ENCODE measurements at regions not wholly inside any gene's neighbourhood (a gene's known extent, or its start where the extent isn't known, plus 50 kb on each side); places are given as distances from the start of the nearest gene placed in this dataset.

- no peak overlapping the region for H3K4me3 ChIP-seq
- WGBS, 2 donors, result 57 to 64% methylated on average over 5 of the region's 5 CpGs
- ATAC-seq (no peak), DNase-seq (no peak)
- no peaks in the 10 kb centered on the region for H3K4me1 ChIP-seq
- no peaks in the 10 kb centered on the region for H3K27me3 ChIP-seq
- no peaks in the 10 kb centered on the region for H3K9me3 ChIP-seq
- TF ChIP-seq CTCF (IDR thresholded peaks at IDR 0.05) (no peak), POLR2A (IDR thresholded peaks at IDR 0.05) (no peak)
- no peaks in the 10 kb centered on the region for H3K36me3 ChIP-seq (replicated peaks in 1 of 2; ENCODE audit: insufficient read depth in 1 of 2, low read depth in 2 of 2)
- no peak overlapping the region for H3K27ac ChIP-seq
- intact Hi-C loops (cut with DNase I), result no loop called here
These were observed 221.0 kb downstream of the EFNB2 start for GRCh38 chr13:106314417-106314816.

- DNase-seq (no peak), ATAC-seq (no peak)
- Histone ChIP-seq H3K4me1 (no peaks in the 10 kb centered on the region), H3K27ac (no peak overlapping the region), H3K4me3 (no peak overlapping the region), H3K9me3 (no peaks in the 10 kb centered on the region), H3K27me3 (no peaks in the 10 kb centered on the region), H3K36me3 (replicated peaks in 1 of 2; ENCODE audit: insufficient read depth in 1 of 2, low read depth in 2 of 2) (no peaks in the 10 kb centered on the region)
- no peak for TF ChIP-seq POLR2A (IDR thresholded peaks at IDR 0.05)
- no peak for TF ChIP-seq CTCF (IDR thresholded peaks at IDR 0.05)
- intact Hi-C loops (cut with DNase I), result no loop called here
- WGBS, 2 donors, result 55 to 58% methylated on average over 9 of the region's 9 CpGs
These were observed 224.5 kb downstream of the EFNB2 start for GRCh38 chr13:106311004-106311403.

- Histone ChIP-seq H3K27ac (no peak overlapping the region), H3K9me3 (no peaks in the 10 kb centered on the region), H3K27me3 (no peaks in the 10 kb centered on the region), H3K4me1 (no peaks in the 10 kb centered on the region), H3K4me3 (no peak overlapping the region), H3K36me3 (replicated peaks in 1 of 2; ENCODE audit: insufficient read depth in 1 of 2, low read depth in 2 of 2) (no peaks in the 10 kb centered on the region)
- no peak for DNase-seq
- intact Hi-C loops (cut with DNase I), result no loop called here
- TF ChIP-seq CTCF (IDR thresholded peaks at IDR 0.05) (no peak), POLR2A (IDR thresholded peaks at IDR 0.05) (no peak)
- ATAC-seq, result no peak
- 73 to 86% methylated on average over 1 of the region's 1 CpG for WGBS, 2 donors
These were observed 225.1 kb downstream of the EFNB2 start for GRCh38 chr13:106310291-106310865.

GRCh38 chr13:106306748-106307277 is 228.6 kb downstream of the EFNB2 start:
- Histone ChIP-seq H3K4me1 (no peaks in the 10 kb centered on the region), H3K36me3 (replicated peaks in 1 of 2; ENCODE audit: insufficient read depth in 1 of 2, low read depth in 2 of 2) (no peaks in the 10 kb centered on the region), H3K9me3 (no peaks in the 10 kb centered on the region), H3K4me3 (no peak overlapping the region), H3K27ac (no peak overlapping the region), H3K27me3 (no peaks in the 10 kb centered on the region)
- DNase-seq, result no peak
- 56 to 60% methylated on average over 6 of the region's 6 CpGs for WGBS, 2 donors
- ATAC-seq, result no peak
- intact Hi-C loops (cut with DNase I), result no loop called here
- TF ChIP-seq CTCF (IDR thresholded peaks at IDR 0.05), result no peak
- TF ChIP-seq POLR2A (IDR thresholded peaks at IDR 0.05), result no peak

GRCh38 chr13:106302843-106303242 is 232.6 kb downstream of the EFNB2 start:
- intact Hi-C loops (cut with DNase I), result no loop called here
- WGBS, 2 donors, result 69 to 83% methylated on average over 2 of the region's 2 CpGs
- DNase-seq, result no peak

More at GRCh38 chr13:106302843-106303242, 232.6 kb downstream of the EFNB2 start:
- H3K27ac ChIP-seq, result no peak overlapping the region
- H3K4me3 ChIP-seq, result no peak overlapping the region
- ATAC-seq, result no peak
- TF ChIP-seq POLR2A (IDR thresholded peaks at IDR 0.05) (no peak), CTCF (IDR thresholded peaks at IDR 0.05) (no peak)
- H3K9me3 ChIP-seq, result no peaks in the 10 kb centered on the region
- H3K36me3 ChIP-seq (replicated peaks in 1 of 2; ENCODE audit: insufficient read depth in 1 of 2, low read depth in 2 of 2), result no peaks in the 10 kb centered on the region
- no peaks in the 10 kb centered on the region for H3K4me1 ChIP-seq
- H3K27me3 ChIP-seq, result no peaks in the 10 kb centered on the region
